Calu3 (cell line): ENCODE measurements at regions not wholly inside any gene's neighbourhood (a gene's known extent, or its start where the extent isn't known, plus 50 kb on each side); places are given as distances from the start of the nearest gene placed in this dataset.
"Not testable (repeated sequence)": the region's sequence is repeated elsewhere in the genome, so short reads cannot be mapped to it uniquely, and the experiment has no call there.

Source experiments
- BruUV-seq: library from RNA; stranded (reverse); fragments of 400-500 nt; replicated peaks from 2 replicates; lab custom pipeline; 2021; lab: Mats Ljungman, UMichigan
- CTCF ChIA-PET: fragments of 300-600 bp; sonication (Branson Sonifier 250); formaldehyde crosslinking; loops from one replicate; lab custom pipeline; 2022; ENCODE audit warnings: antibody characterized with exemption; lab: Charles Lee
- DNase-seq: peaks from one replicate; pipeline ENCODE4 v3.0.0; 2022
- H3K27ac Mint-ChIP-seq: one replicate; pipeline ENCODE4 v1.8.0; 2022; ENCODE audit warnings: mixed read lengths; ENCODE audit not compliant: unreplicated experiment
- H3K27me3 Mint-ChIP-seq: one replicate; pipeline ENCODE4 v1.8.0; 2022; ENCODE audit warnings: mixed read lengths; ENCODE audit not compliant: unreplicated experiment
- H3K36me3 Mint-ChIP-seq: one replicate; pipeline ENCODE4 v1.8.0; 2022; ENCODE audit warnings: mild to moderate bottlenecking, moderate library complexity, mixed read lengths; ENCODE audit not compliant: insufficient read depth, unreplicated experiment
- H3K4me1 Mint-ChIP-seq: one replicate; pipeline ENCODE4 v1.8.0; 2022; ENCODE audit warnings: mild to moderate bottlenecking, low read depth, mixed read lengths; ENCODE audit not compliant: unreplicated experiment
- H3K4me3 Mint-ChIP-seq: one replicate; pipeline ENCODE4 v1.8.0; 2022; ENCODE audit warnings: mild to moderate bottlenecking, low read depth, moderate library complexity, mixed read lengths; ENCODE audit not compliant: unreplicated experiment
- H3K9me3 Mint-ChIP-seq: one replicate; pipeline ENCODE4 v1.8.0; 2022; ENCODE audit warnings: low read depth, mixed read lengths; ENCODE audit not compliant: unreplicated experiment
- CTCF ChIP-seq: fragments of 200-600 bp; IDR thresholded peaks from one replicate; pipeline ENCODE4 v1.8.0; 2022; ENCODE audit warnings: antibody characterized with exemption; ENCODE audit not compliant: unreplicated experiment
- intact Hi-C: fragments of 100-400 bp; cut with micrococcal nuclease; formaldehyde crosslinking; loops from one replicate; pipeline ENCODE4 v1.10.0; 2022; ENCODE audit not compliant: unreplicated experiment

GRCh38 chr18:30800800-30801199 is 241.7 kb downstream of the DSC3 start:
- Mint-ChIP-seq H3K27ac (no peak overlapping the region), H3K4me3 (no peak overlapping the region), H3K4me1 (no peaks in the 10 kb centered on the region), H3K27me3 (no peaks in the 10 kb centered on the region), H3K9me3 (no peaks in the 10 kb centered on the region), H3K36me3 (no peaks in the 10 kb centered on the region)
- CTCF ChIA-PET, result no interaction called here
- no peak for DNase-seq
- intact Hi-C loops, result no loop called here
- no peak for TF ChIP-seq CTCF
- no TSS peak for BruUV-seq

GRCh38 chr18:30792051-30792450 is 250.5 kb downstream of the DSC3 start:
- Mint-ChIP-seq H3K9me3 (peaks cover 6% of the 10 kb centered on the region), H3K4me3 (no peak overlapping the region), H3K27me3 (peaks cover 9% of the 10 kb centered on the region), H3K27ac (no peak overlapping the region), H3K4me1 (no peaks in the 10 kb centered on the region), H3K36me3 (no peaks in the 10 kb centered on the region)
- no peak for DNase-seq
- no TSS peak for BruUV-seq
- intact Hi-C loops, result no loop called here
- no peak for TF ChIP-seq CTCF
- CTCF ChIA-PET, result no interaction called here

GRCh38 chr18:30788411-30788991 is 254.0 kb downstream of the DSC3 start:
- H3K4me3 Mint-ChIP-seq, H3K27ac Mint-ChIP-seq, H3K9me3 Mint-ChIP-seq, H3K4me1 Mint-ChIP-seq, intact Hi-C loops, CTCF ChIA-PET, H3K36me3 Mint-ChIP-seq, H3K27me3 Mint-ChIP-seq, DNase-seq, BruUV-seq: not testable (repeated sequence)

- TF ChIP-seq CTCF, result no peak
- Mint-ChIP-seq H3K27ac (no peak overlapping the region), H3K4me1 (no peaks in the 10 kb centered on the region), H3K9me3 (peaks cover 6% of the 10 kb centered on the region), H3K27me3 (no peaks in the 10 kb centered on the region), H3K4me3 (no peak overlapping the region), H3K36me3 (no peaks in the 10 kb centered on the region)
- CTCF ChIA-PET, result no interaction called here
- no peak for DNase-seq
- intact Hi-C loops, result no loop called here
- BruUV-seq, result no TSS peak
Measured at GRCh38 chr18:30787410-30787809, 255.1 kb downstream of the DSC3 start.

GRCh38 chr18:30781601-30782000 is 260.9 kb downstream of the DSC3 start:
- Mint-ChIP-seq H3K36me3 (no peaks in the 10 kb centered on the region), H3K4me3 (no peak overlapping the region), H3K27me3 (no peaks in the 10 kb centered on the region), H3K4me1 (no peaks in the 10 kb centered on the region), H3K27ac (no peak overlapping the region), H3K9me3 (peaks cover 7% of the 10 kb centered on the region)
- intact Hi-C loops, result no loop called here
- no TSS peak for BruUV-seq
- TF ChIP-seq CTCF, result no peak
- no peak for DNase-seq
- CTCF ChIA-PET, result no interaction called here
